WTC11 (cell line): ENCODE measurements at regions not wholly inside any gene's neighbourhood (a gene's known extent, or its start where the extent isn't known, plus 50 kb on each side); places are given as distances from the start of the nearest gene placed in this dataset.

ENCODE experiments used
- ATAC-seq: fragments of 200-7000 bp; cut with Tn5 transposase; 2 replicates; pipeline ENCODE4 v1.10.0; 2021; ENCODE audit warnings: mild to moderate bottlenecking, moderate library complexity
- CTCF ChIA-PET: fragments of 300-600 bp; sonication (Branson Sonifier 250); formaldehyde crosslinking; loops from one replicate; lab custom pipeline; 2021; ENCODE audit warnings: antibody characterized with exemption; lab: Charles Lee
- POLR2A ChIA-PET: fragments of 350-600 bp; sonication (Branson Sonifier 250); formaldehyde crosslinking; loops from one replicate; lab custom pipeline; 2021; ENCODE audit warnings: antibody characterized with exemption; lab: Charles Lee
- DNase-seq: peaks from one replicate; pipeline ENCODE4 v3.0.0; 2021; ENCODE audit warnings: low spot score
- H3K27ac Mint-ChIP-seq: 2 replicates; pipeline ENCODE4 v1.8.0; 2021; ENCODE audit warnings: mixed read lengths
- H3K27me3 Mint-ChIP-seq: 2 replicates; pipeline ENCODE4 v1.8.0; 2021; ENCODE audit warnings: low read depth, mild to moderate bottlenecking, moderate library complexity, mixed read lengths
- H3K36me3 Mint-ChIP-seq: 2 replicates; pipeline ENCODE4 v1.8.0; 2021; ENCODE audit warnings: mixed read lengths
- H3K4me1 Mint-ChIP-seq: 2 replicates; pipeline ENCODE4 v1.8.0; 2022; ENCODE audit warnings: mixed read lengths
- H3K4me3 Mint-ChIP-seq: 2 replicates; pipeline ENCODE4 v1.8.0; 2021; ENCODE audit warnings: mild to moderate bottlenecking, moderate library complexity, mixed read lengths
- H3K9me3 Mint-ChIP-seq: 2 replicates; pipeline ENCODE4 v1.8.0; 2021; ENCODE audit warnings: mixed read lengths
- ATF3 ChIP-seq: sonication (generic); formaldehyde crosslinking; conservative IDR thresholded peaks from 2 replicates; pipeline ENCODE4 v1.8.1; 2022; ENCODE audit warnings: mild to moderate bottlenecking, missing genetic modification reagents
- ATF6 ChIP-seq: sonication (generic); formaldehyde crosslinking; IDR thresholded peaks from 2 replicates; pipeline ENCODE4 v1.8.1; 2023; ENCODE audit warnings: mild to moderate bottlenecking, missing genetic modification reagents
- CDX4 ChIP-seq: fragments of 250-450 bp; sonication (Bioruptor Pico); IDR thresholded peaks from 2 replicates; pipeline ENCODE4 v1.9.0; 2021; ENCODE audit warnings: moderate library complexity, mild to moderate bottlenecking, inconsistent platforms, borderline replicate concordance
- CTCF ChIP-seq: fragments of 200-600 bp; IDR thresholded peaks from 2 replicates; pipeline ENCODE4 v1.8.0; 2022; ENCODE audit warnings: antibody characterized with exemption
- ELF4 ChIP-seq: sonication (generic); formaldehyde crosslinking; IDR thresholded peaks from 2 replicates; pipeline ENCODE4 v1.8.1; 2022; ENCODE audit warnings: low read depth, mild to moderate bottlenecking, moderate library complexity, missing genetic modification reagents
- GABPB1 ChIP-seq: sonication (generic); formaldehyde crosslinking; IDR thresholded peaks from 2 replicates; pipeline ENCODE4 v1.8.1; 2023; ENCODE audit warnings: mild to moderate bottlenecking, missing genetic modification reagents
- HMGXB4 ChIP-seq: sonication (generic); formaldehyde crosslinking; IDR thresholded peaks from 2 replicates; pipeline ENCODE4 v1.8.1; 2023; ENCODE audit warnings: mild to moderate bottlenecking, moderate library complexity, missing genetic modification reagents
- IRF1 ChIP-seq: sonication (generic); formaldehyde crosslinking; IDR thresholded peaks from 2 replicates; pipeline ENCODE4 v1.8.0; 2023; ENCODE audit warnings: missing genetic modification reagents
- KAT7 ChIP-seq: sonication (generic); formaldehyde crosslinking; IDR thresholded peaks from 2 replicates; pipeline ENCODE4 v1.8.1; 2023; ENCODE audit warnings: missing genetic modification reagents, mild to moderate bottlenecking, borderline replicate concordance
- NFE2L1 ChIP-seq: sonication (generic); formaldehyde crosslinking; IDR thresholded peaks from 2 replicates; pipeline ENCODE4 v1.8.1; 2023; ENCODE audit warnings: missing genetic modification reagents
- NR3C1 ChIP-seq: sonication (generic); formaldehyde crosslinking; conservative IDR thresholded peaks from 2 replicates; pipeline ENCODE4 v1.8.1; 2023; ENCODE audit warnings: low read depth, mild to moderate bottlenecking, missing genetic modification reagents
- PRDM15 ChIP-seq: sonication (generic); formaldehyde crosslinking; IDR thresholded peaks from 2 replicates; pipeline ENCODE4 v1.8.0; 2022; ENCODE audit warnings: missing genetic modification reagents
- ZBTB43 ChIP-seq: sonication (generic); formaldehyde crosslinking; IDR thresholded peaks from 2 replicates; pipeline ENCODE4 v1.8.1; 2023; ENCODE audit warnings: mild to moderate bottlenecking, missing genetic modification reagents
- ZNF232 ChIP-seq: sonication (generic); formaldehyde crosslinking; IDR thresholded peaks from 2 replicates; pipeline ENCODE4 v1.8.0; 2022; ENCODE audit warnings: mild to moderate bottlenecking, missing genetic modification reagents
- ZNF263 ChIP-seq: sonication (generic); formaldehyde crosslinking; IDR thresholded peaks from 2 replicates; pipeline ENCODE4 v1.8.1; 2022; ENCODE audit warnings: low read depth, mild to moderate bottlenecking, moderate library complexity, missing genetic modification reagents

- TF ChIP-seq PRDM15 (CRISPR knock-in tag), result no peak
- no peak for TF ChIP-seq IRF1 (CRISPR knock-in tag)
- no peak for TF ChIP-seq ATF3
Measured at GRCh38 chr3:79884354-79884753, 116.6 kb upstream of the ROBO1 start (continued).

- no peaks in the 10 kb centered on the region for H3K36me3 Mint-ChIP-seq
- H3K27ac Mint-ChIP-seq, result no peak overlapping the region
- H3K4me3 Mint-ChIP-seq, result no peak overlapping the region
- TF ChIP-seq KAT7 (CRISPR knock-in tag) (no peak), ZNF263 (CRISPR knock-in tag) (no peak), ZNF232 (CRISPR knock-in tag) (no peak)
- CTCF ChIA-PET, result no interaction called here
- DNase-seq, result no peak
- POLR2A ChIA-PET, result no interaction called here
- H3K27me3 Mint-ChIP-seq, result no peaks in the 10 kb centered on the region
- ATAC-seq, result no peak
- H3K9me3 Mint-ChIP-seq, result no peaks in the 10 kb centered on the region
- 0 out of 2 replicates have a peak, but pooled peaks cover 2% of the 10 kb centered on the region for H3K4me1 Mint-ChIP-seq
Measured at GRCh38 chr3:79881431-79881830, 113.6 kb upstream of the ROBO1 start.

- CTCF ChIA-PET, result no interaction called here
- Mint-ChIP-seq H3K9me3 (no peaks in the 10 kb centered on the region), H3K27ac (no peak overlapping the region), H3K36me3 (no peaks in the 10 kb centered on the region), H3K4me3 (no peak overlapping the region), H3K4me1 (0 out of 2 replicates have a peak, but pooled peaks cover 2% of the 10 kb centered on the region), H3K27me3 (no peaks in the 10 kb centered on the region)
- POLR2A ChIA-PET, result interaction anchor here (0.5 kb wide), 1 partner anchor 185 kb away, joined by 3 read pairs; no protein-coding TSS in a partner anchor
- ATAC-seq (no peak), DNase-seq (no peak)
- TF ChIP-seq HMGXB4 (CRISPR knock-in tag), result no peak
Measured at GRCh38 chr3:79878708-79879107, 110.9 kb upstream of the ROBO1 start.

GRCh38 chr3:79874646-79875045 is 106.8 kb upstream of the ROBO1 start:
- Mint-ChIP-seq H3K36me3 (no peaks in the 10 kb centered on the region), H3K27me3 (no peaks in the 10 kb centered on the region), H3K4me3 (no peak overlapping the region), H3K4me1 (peaks cover 11% of the 10 kb centered on the region), H3K27ac (no peak overlapping the region), H3K9me3 (no peaks in the 10 kb centered on the region)
- ChIA-PET CTCF (no interaction called here), POLR2A (no interaction called here)
- ATAC-seq, result no peak
- no peak for DNase-seq
- TF ChIP-seq NFE2L1 (CRISPR knock-in tag) (no peak), CTCF (no peak), ATF6 (no peak), ELF4 (CRISPR knock-in tag) (no peak), CDX4 (no peak), ZBTB43 (CRISPR knock-in tag) (no peak), GABPB1 (CRISPR knock-in tag) (no peak), KAT7 (CRISPR knock-in tag) (no peak), NR3C1 (CRISPR knock-in tag) (no peak)
